ENCODE measurements at regions not wholly inside any gene's neighbourhood (a gene's known extent, or its start where the extent isn't known, plus 50 kb on each side); places are given as distances from the start of the nearest gene placed in this dataset.
A peak's percentile ranks its signal among the peaks of the same experiment; 100 is the strongest.

GRCh38 chr12:114917307-114917706, 233.3 kb upstream of the TBX3 start:
- H3K4me1 ChIP-seq (ENCODE audit: low read depth): peaks cover 5% of the 10 kb centered on the region
- H3K27ac ChIP-seq: no peak overlapping the region
- DNase-seq (ENCODE audit: low read depth in 1 of 2, low spot score in 1 of 2): no peak
- no peaks in the 10 kb centered on the region for H3K9me3 ChIP-seq (ENCODE audit: low read depth)
- no peak overlapping the region for H3K4me3 ChIP-seq
- no peaks in the 10 kb centered on the region for H3K27me3 ChIP-seq
- H3K36me3 ChIP-seq: no peaks in the 10 kb centered on the region
- no peak for TF ChIP-seq CTCF (IDR thresholded peaks at IDR 0.05; ENCODE audit: low read depth, low read length)

- no peak overlapping the region for H3K4me3 ChIP-seq
- H3K27me3 ChIP-seq: no peaks in the 10 kb centered on the region
- no peak overlapping the region for H3K27ac ChIP-seq
- H3K9me3 ChIP-seq (ENCODE audit: low read depth): no peaks in the 10 kb centered on the region
- no peak for TF ChIP-seq CTCF (IDR thresholded peaks at IDR 0.05; ENCODE audit: low read depth, low read length)
- H3K4me1 ChIP-seq (ENCODE audit: low read depth): peaks cover 5% of the 10 kb centered on the region
- DNase-seq (ENCODE audit: low read depth in 1 of 2, low spot score in 1 of 2): no peak
- no peaks in the 10 kb centered on the region for H3K36me3 ChIP-seq
Observed at GRCh38 chr12:114916541-114916940, 232.6 kb upstream of the TBX3 start.

- no peaks in the 10 kb centered on the region for H3K9me3 ChIP-seq (ENCODE audit: low read depth)
- H3K4me3 ChIP-seq: no peak overlapping the region
- TF ChIP-seq CTCF (IDR thresholded peaks at IDR 0.05; ENCODE audit: low read depth, low read length): no peak
- no peak overlapping the region for H3K27ac ChIP-seq
- H3K4me1 ChIP-seq (ENCODE audit: low read depth): peaks cover 5% of the 10 kb centered on the region
- H3K27me3 ChIP-seq: no peaks in the 10 kb centered on the region
- DNase-seq (ENCODE audit: low read depth in 1 of 2, low spot score in 1 of 2): peak in 1 of 2 donors; percentile 47
- H3K36me3 ChIP-seq: no peaks in the 10 kb centered on the region
Observed at GRCh38 chr12:114916124-114916523, 232.1 kb upstream of the TBX3 start.

- TF ChIP-seq CTCF (IDR thresholded peaks at IDR 0.05; ENCODE audit: low read depth, low read length): no peak
- no peak overlapping the region for H3K4me3 ChIP-seq
- no peaks in the 10 kb centered on the region for H3K36me3 ChIP-seq
- H3K27ac ChIP-seq: no peak overlapping the region
- no peaks in the 10 kb centered on the region for H3K27me3 ChIP-seq
- H3K9me3 ChIP-seq (ENCODE audit: low read depth): no peaks in the 10 kb centered on the region
- peaks cover under 1% of the 10 kb centered on the region for H3K4me1 ChIP-seq (ENCODE audit: low read depth)
- DNase-seq (ENCODE audit: low read depth in 1 of 2, low spot score in 1 of 2): no peak
Observed at GRCh38 chr12:114913871-114914801, 230.2 kb upstream of the TBX3 start.

GRCh38 chr12:114912811-114913210, 228.8 kb upstream of the TBX3 start:
- no peak for TF ChIP-seq CTCF (IDR thresholded peaks at IDR 0.05; ENCODE audit: low read depth, low read length)
- Histone ChIP-seq H3K4me1 (ENCODE audit: low read depth) (no peaks in the 10 kb centered on the region), H3K36me3 (no peaks in the 10 kb centered on the region), H3K4me3 (no peak overlapping the region), H3K9me3 (ENCODE audit: low read depth) (no peaks in the 10 kb centered on the region), H3K27ac (no peak overlapping the region), H3K27me3 (no peaks in the 10 kb centered on the region)
- no peak for DNase-seq (ENCODE audit: low read depth in 1 of 2, low spot score in 1 of 2)
